ENCODE measurements at regions not wholly inside any gene's neighbourhood (a gene's known extent, or its start where the extent isn't known, plus 50 kb on each side); places are given as distances from the start of the nearest gene placed in this dataset.

GRCh38 chr10:22810643-22811465, 96.5 kb upstream of the PIP4K2A start:
- H3K27ac ChIP-seq, result no peak overlapping the region
- no peak overlapping the region for H3K4me3 ChIP-seq
- no peak for TF ChIP-seq CTCF (IDR thresholded peaks at IDR 0.05)
- H3K4me1 ChIP-seq, result no peaks in the 10 kb centered on the region
- no peaks in the 10 kb centered on the region for H3K27me3 ChIP-seq (ENCODE audit: insufficient read depth in 3 of 3, low read length in 2 of 3)
- WGBS, 3 donors, result 49 to 57% (median 51%) methylated on average over 7 of the region's 7 CpGs
- intact Hi-C loops (cut with DNase I), result no loop called here
- no peaks in the 10 kb centered on the region for H3K9me3 ChIP-seq
- ATAC-seq (no peak), DNase-seq (no peak)
- H3K36me3 ChIP-seq (ENCODE audit: insufficient read depth in 1 of 2, low read depth in 1 of 2), result no peaks in the 10 kb centered on the region

- Histone ChIP-seq H3K27me3 (ENCODE audit: insufficient read depth in 3 of 3, low read length in 2 of 3) (no peaks in the 10 kb centered on the region), H3K27ac (no peak overlapping the region), H3K4me3 (no peak overlapping the region), H3K36me3 (ENCODE audit: insufficient read depth in 1 of 2, low read depth in 1 of 2) (no peaks in the 10 kb centered on the region), H3K9me3 (no peaks in the 10 kb centered on the region), H3K4me1 (peaks cover 5% of the 10 kb centered on the region)
- no peak for TF ChIP-seq CTCF (IDR thresholded peaks at IDR 0.05)
- intact Hi-C loops (cut with DNase I), result no loop called here
- 83 to 98% (median 97%) methylated on average over 4 of the region's 4 CpGs for WGBS, 3 donors
- no peak for ATAC-seq
- no peak for DNase-seq
Observed at GRCh38 chr10:22807238-22807637, 92.9 kb upstream of the PIP4K2A start.

GRCh38 chr10:22805304-22805703, 90.9 kb upstream of the PIP4K2A start:
- WGBS, 3 donors, result 21 to 36% (median 23%) methylated on average over 4 of the region's 4 CpGs
- no peak for TF ChIP-seq CTCF (IDR thresholded peaks at IDR 0.05)
- intact Hi-C loops (cut with DNase I), result no loop called here
- no peaks in the 10 kb centered on the region for H3K9me3 ChIP-seq
- H3K27me3 ChIP-seq (ENCODE audit: insufficient read depth in 3 of 3, low read length in 2 of 3), result no peaks in the 10 kb centered on the region
- H3K4me3 ChIP-seq, result no peak overlapping the region
- no peak overlapping the region for H3K27ac ChIP-seq
- DNase-seq (peak in 1 of 2 donors; percentile 51), ATAC-seq (no peak)
- H3K4me1 ChIP-seq, result peaks cover 5% of the 10 kb centered on the region
- H3K36me3 ChIP-seq (ENCODE audit: insufficient read depth in 1 of 2, low read depth in 1 of 2), result no peaks in the 10 kb centered on the region

DNA sequence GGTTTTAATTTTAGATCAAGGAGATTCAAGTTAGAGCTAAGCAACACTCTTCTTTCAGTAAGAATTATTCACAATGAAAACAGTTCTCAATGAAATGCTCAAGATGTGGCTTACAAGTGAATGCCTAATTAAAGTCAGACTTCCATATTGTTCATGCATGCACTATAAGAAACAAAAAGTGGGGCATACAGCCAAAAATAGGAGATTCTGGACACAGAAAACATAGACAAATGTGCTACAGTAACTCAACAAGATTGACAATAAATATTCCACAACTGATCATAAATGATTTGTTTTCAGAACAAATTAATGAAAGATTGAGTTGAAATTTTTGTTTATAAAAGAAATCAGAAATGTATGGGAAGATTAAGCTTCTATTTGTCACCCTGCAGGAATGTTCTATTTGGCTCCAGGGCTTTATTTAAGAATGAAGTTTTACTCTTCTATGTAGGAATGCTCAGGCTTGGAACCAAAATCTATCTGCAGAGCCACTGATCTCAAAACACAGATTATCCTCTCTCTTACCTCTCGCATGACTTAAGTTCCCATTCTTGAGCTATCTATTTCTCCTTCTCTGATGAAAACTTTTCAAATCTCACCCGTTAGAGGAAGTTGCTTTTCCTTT, 89.0 kb upstream of the PIP4K2A start:
- WGBS, 3 donors, result 57 to 62% (median 59%) methylated on average over 2 of the region's 2 CpGs
- no peak overlapping the region for H3K27ac ChIP-seq

More for the DNA sequence above, 89.0 kb upstream of the PIP4K2A start:
- Histone ChIP-seq H3K4me1 (peaks cover 5% of the 10 kb centered on the region), H3K36me3 (ENCODE audit: insufficient read depth in 1 of 2, low read depth in 1 of 2) (no peaks in the 10 kb centered on the region), H3K27me3 (ENCODE audit: insufficient read depth in 3 of 3, low read length in 2 of 3) (no peaks in the 10 kb centered on the region), H3K9me3 (no peaks in the 10 kb centered on the region), H3K4me3 (no peak overlapping the region)
- intact Hi-C loops (cut with DNase I), result no loop called here
- ATAC-seq (no peak), DNase-seq (no peak)
- TF ChIP-seq CTCF (IDR thresholded peaks at IDR 0.05), result no peak

Measured in psoas muscle (tissue), 7 donors.